ENCODE measurements at regions not wholly inside any gene's neighbourhood (a gene's known extent, or its start where the extent isn't known, plus 50 kb on each side); places are given as distances from the start of the nearest gene placed in this dataset.
"Not testable (repeated sequence)": the region's sequence is repeated elsewhere in the genome, so short reads cannot be mapped to it uniquely, and the experiment has no call there.

DNA sequence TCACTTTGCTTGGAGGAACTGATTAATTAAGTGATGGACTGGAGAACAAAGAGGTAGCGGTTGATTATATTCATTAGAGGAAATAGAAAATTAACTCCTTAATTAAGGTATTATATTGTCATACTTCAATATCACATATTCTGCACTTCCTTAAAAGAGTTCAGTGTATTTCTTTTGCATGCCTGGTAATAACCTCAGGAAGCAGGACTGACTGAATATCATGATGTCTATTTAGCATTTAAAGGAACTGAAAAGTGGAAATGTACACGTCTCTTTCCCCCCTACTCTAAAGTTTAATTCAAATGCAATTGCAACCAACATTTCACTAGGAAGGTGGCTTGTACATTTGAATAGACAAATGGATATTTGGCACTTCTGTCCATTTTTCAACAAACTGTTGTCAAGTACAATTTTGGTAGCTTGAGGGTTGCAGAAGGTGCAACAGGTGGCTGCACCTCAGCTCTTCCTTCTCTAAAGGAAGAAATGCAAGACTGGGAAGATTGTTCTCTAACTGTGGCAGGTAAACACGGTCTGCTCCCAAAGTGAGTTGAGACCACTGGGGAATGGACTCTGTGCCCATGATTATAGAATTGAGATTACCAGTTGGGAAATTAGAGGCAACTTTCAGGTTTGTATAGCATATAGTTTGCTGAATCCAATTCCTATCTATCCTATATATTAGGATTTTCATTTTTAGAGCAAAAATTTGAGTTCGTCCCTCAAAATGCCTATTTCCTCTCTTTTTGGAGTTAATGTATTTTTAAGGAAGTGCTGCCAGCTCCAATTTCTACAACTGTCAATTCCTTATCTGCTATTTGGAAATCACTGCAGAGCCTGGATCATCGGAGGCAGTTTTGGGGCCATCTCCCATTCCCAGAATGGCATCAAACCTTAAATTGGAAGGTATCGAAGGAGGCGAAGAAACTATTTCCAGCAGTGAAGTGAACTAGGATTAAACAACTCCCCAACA, 98.9 kb upstream of the TAF11L2 start:
- no peak for DNase-seq (ENCODE audit: low read depth)

DNA sequence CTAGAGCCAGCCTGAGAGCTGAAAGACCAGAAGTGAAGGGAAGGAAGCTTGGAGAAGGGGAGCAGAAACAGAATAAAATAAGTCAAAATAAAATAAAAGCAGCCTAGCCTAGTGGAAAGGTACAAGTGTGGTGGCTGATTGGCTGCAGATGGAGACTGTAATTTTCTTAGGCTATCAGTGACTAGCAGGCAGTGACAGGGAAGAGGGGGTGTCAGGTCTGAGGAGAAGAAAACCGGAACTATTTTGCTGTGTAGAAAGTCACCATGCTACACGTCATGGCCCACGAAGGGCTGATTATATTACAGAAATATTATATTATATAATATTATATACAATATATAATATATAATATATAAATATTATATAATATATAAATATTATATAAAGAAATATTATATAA, 98.1 kb upstream of the TAF11L2 start:
- DNase-seq (ENCODE audit: low read depth) = no peak

DNA sequence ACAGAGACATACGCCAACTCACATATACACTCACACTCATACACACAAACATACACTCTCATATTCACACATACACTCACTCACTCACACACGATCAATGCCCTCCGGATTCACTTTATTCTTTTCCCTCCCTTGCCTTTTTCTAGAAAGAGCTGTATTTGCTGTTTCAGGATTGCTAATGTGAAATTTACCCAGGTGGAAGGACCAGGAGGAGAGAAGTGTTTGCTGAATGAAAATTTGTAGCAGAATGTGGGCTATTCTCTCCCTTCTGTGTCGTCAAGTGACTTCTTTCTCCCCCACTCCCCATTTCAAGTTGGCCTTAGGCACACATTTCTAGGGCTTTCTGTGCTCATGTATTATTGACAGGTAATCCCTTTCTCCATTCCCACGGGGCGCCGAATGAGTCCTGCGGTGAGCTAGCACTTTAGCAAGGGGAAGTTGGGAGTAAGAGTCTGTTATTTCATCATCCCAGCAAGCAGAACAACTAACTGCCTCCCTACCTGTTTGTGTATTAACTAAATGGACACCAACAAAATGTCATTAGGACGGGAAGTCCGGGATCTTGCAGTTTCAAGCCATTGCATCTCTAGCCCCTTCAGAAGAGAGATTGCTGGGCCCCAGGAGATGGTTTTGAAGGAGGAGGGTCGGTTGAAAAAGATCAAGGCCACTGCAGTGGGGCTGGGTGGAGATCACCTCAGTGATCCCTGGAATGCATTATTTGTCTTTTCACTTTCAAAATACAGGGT, 97.1 kb upstream of the TAF11L2 start:
- no peak for DNase-seq (ENCODE audit: low read depth)

DNA sequence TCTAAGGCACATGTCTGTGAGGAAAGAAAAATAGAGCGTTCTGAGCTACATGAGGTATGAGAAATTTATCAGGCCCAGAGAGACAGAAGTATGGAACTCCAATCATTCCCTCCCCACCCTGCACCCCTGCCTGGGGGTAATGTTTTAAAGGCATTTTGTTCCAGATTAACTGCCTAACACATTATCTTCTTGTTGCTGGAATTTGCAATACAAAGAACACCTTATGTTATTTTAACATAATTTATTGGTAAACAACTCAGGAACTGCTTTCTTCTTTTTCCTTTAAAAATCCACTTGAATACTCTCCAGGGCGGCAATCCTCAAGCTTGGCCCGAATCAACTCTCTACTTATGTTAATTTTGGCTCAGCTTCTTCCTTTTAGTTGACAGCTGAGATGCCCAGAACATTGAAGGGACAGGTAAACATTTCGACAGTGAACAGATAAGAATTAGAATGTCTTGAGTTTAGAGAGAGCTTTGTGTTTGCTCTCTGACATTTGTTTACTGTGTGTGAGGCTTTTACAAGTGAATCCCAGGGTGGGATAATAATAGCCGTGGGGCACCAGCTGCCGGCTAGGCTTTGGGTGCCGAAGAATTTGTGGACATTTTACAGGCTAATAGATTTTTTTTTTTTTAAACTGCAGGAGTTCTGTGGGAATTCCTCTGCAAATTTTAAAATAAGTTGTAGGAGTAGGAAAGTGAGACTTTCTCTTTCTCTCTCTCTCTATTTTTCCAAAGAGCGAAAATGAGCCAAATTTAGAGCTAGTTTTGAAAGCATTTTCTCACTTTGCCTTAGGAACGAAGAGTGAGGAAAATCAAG, 96.4 kb upstream of the TAF11L2 start:
- DNase-seq (ENCODE audit: low read depth) = no peak

DNA sequence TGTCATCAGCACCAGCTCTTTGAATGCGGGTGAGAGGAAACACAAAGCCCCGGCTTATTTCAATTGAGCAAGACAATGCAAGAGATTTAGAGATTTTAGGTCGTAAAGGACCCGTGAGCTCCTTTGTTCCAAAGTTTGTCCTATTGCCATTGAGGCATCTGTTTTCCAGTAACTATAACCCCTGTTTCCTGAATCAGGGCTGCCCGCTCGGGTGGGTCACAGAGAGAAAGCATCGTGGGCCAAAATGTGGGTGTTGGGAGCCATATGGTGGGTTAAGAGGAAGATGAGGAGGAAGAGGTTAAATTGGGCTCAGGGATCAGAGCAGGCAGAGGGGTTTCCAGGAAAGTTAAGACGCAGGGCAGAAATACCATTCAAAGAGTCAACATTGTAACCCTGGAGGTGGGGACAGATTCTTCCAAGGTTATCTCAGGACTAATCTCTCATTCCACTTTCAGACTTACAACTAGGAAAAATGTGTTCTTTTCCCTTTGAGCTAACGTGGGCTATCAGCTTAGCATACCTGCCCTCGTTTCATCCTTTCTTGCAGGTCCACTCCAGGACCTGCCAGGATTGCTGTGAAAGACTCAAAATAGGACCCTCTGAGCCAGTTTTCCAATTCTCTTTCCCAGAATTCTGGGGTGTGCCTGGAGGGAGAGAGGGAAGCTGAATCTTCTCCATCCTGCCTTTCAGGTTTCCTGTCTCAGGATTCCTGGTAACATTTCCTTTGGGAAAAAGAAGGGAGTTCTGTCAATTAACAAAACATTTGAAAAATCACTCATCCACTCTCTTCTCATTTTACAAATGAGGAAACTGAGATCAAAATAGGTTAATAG, 95.5 kb upstream of the TAF11L2 start:
- no peak for DNase-seq (ENCODE audit: low read depth)

DNA sequence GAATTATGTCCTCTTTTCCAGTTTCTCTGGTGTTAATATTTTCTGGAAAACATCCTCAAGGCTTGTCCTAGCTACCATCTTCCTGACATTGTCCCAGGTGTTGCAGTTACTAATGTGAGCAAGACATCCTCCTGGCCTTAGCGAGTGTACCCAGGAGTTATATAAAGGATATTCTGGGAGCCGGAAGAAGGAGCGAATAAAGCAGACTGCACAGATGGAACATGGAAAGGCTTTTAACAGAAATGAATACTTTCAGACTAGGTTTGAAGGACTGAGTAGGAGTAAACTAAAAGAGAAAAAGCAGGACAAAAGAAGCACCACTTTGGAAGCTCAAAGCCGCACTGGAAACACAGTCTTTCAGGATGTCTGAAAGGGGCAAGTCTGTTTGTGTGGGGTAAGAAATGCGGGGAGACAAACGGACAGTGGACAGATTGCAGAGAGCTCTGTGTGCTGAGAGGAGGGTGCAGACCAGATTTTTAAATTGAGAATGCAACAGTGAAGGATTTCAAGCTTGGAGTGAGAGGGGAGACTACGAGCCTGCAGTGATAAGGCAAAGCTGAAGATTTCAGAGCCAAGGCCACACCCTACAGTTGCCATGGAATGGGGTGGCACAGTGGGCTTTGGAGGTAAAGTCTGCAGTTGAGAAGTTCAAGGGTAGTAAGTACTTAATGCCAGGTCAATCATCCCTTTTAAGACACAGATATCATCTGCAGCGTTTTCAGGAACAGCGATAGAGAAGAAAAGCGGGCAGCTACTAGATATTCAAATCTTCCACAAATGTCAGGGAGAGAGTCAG, 94.1 kb upstream of the TAF11L2 start:
- no peak for DNase-seq (ENCODE audit: low read depth)

DNA sequence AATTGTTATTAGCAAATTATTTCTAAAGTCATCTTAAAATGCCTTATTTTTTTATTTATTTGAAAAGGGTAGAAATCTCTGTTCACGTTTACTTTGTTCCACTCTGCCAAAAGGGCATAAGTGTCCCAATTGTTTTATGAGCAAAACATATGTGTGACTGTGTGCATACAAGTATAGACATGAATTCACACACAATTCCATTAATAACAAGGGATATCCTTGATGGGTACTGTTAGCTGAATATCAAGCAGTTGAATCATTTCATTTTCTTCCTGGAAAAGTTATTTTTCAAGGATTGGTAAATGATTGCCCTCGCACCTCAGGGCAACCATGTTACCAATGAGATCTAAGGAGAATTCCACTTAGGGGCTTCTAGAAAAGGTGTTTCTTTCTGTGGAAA, 92.1 kb upstream of the TAF11L2 start:
- DNase-seq (ENCODE audit: low read depth) = no peak

DNA sequence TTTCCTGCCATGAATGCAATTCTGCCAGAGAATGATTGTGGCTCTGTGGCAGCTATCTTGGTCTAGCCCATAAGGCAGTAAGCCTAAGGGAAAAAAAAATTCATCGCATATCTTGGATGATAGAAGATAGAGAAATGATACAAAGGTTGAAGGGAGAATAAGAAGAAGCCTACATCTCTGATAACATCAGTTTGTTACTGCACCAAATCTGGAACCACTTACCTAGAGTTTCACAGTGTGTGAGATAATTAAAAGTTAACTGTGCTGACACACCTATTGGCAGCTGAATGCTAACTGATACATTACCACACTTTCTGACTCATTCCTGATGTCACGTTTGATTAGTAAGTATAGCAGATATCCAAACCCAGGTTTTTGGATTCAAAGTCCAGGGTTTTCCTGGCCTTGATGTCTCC, 91.6 kb upstream of the TAF11L2 start:
- no peak for DNase-seq (ENCODE audit: low read depth)

DNA sequence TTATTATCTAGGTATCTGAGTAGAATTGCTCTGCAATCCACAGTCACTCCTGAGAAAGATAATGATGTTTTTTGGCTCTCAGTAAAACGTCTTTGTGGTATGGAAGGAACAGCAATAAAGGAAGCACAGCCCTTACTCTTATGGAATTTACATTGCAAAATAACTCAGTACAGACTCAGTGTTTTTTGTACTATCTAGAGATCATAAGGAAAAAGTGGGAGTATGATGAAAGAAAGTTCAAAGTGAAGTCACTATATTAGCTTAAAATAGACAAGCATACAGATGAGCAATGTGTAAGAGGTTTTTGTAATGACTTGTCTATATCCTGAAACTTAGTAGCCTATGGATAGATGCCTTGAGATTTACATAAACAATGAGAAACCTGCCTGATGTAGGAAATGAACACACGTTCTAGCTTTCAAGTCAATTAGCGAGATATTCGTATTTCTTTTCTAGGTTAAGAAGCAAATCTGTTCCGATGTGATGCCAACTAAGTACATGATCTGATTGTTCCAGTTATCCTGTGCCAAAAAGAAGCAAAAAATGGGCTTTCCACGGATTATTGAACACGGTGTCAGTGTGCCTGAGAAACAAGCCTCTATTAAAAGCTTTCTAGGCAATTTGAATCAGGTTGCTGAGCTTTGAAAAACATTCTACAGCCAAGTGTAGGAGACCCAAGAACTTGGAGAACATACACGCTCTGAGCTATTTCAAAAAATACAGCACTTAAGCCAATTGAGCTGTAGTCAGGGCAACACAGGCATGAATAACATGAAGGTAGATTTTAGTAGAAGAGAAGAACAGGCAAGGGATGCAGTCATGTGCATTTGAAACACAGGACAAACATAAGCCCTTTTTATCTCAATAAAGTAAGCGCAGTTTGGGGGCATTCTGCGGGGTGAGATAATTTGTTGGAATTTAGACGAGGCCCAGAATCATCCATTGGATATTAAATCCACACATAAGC, 86.3 kb upstream of the TAF11L2 start:
- DNase-seq (ENCODE audit: low read depth) = no peak

DNA sequence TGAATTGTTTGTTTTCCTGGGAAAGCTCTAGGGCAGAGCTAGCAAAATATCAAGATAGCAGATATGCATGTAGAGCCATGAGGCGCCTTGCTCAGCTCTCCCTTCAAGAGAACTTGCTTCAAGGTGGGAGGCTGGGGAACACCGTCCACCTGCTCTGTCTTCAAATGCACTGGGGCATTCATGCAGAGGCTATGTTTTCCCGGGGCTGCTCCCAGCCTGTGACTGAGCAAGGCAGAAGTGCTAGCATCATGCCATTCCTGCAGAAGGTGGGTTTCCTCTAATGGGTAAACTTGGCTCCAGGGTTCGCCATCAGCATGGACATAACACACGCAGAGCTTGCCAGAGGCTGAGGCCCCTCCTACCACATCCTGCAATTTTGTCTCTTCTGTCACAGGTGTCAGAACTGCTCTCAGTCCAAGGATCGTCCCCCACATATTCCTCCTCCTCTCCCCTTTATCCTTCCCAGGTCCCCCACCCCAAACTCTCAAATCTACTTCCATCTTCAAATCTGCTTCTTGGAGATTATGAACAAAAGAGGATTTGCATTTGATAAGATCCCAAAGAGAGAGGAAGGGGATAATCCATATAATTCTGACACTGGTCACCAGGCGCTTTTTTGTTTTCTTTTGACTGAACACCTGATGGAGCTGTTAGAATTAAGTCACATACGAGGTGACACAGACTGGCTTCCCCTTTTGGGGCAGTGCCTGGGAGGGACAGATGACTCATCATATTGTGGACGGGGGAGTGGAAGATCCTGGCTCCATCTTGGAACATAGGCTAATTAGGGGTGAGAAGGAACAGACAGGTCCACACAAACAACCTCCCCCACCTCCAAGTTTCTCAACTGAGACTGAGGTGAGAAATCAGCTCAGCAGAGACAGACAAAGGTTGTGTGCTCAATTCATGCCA, 85.0 kb upstream of the TAF11L2 start:
- DNase-seq (ENCODE audit: low read depth) = no peak

DNA sequence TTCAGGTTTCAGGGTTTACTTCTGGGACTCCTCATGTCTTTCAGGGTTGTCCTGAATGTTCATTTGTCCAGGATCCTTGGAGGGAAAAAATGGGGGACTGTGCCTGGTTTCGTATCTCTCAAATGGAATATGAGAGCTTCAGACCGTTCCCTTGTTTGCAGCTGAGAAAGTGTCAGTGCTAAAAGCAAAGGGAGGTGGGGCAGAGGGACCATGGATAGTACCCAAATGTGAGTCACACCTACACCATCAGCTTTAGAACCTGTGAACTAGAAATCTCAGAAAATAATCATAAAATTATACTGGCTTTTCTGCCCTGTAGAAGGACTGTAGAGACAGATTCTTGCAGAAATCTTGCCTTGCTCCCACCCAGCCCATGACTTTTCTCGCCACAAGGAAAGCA, 84.3 kb upstream of the TAF11L2 start:
- no peak for DNase-seq (ENCODE audit: low read depth)

DNA sequence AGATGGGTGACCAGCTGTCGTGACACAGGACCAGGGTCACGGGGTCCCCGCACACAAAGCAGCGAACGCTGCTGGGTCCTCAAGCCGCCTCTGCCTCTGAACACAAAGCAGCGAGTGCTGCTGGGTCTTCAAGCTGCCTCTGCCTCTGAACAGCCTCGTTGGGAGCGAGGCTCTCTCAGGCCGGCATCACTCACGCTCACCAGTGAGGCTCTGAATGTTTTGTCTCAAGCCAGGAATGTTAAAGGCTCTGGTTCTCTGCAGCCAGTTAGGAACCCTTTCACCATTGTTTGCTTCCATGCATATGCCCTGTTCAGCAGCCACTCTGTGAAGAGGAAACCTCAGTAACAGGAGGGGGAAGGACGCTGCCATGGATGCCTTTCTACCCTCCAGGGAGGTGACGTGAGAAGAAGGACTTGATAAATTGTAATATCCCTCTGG, 82.7 kb upstream of the TAF11L2 start:
- no peak for DNase-seq (ENCODE audit: low read depth)

DNA sequence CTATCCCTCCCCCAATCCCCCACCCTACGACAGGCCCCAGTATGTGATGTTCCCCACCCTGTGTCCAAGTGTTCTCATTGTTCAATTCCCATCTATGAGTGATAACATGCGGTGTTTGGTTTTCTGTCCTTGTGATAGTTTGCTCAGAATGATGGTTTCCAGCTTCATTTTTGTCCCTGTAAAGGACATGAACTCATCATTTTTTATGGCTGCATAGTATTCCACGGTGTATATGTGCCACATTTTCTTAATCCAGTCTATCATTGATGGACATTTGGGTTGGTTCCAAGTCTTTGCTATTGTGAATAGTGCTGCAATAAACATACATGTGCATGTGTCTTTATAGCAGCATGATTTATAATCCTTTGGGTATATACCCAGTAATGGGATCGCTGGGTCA, 81.7 kb upstream of the TAF11L2 start:
- not testable (repeated sequence) for DNase-seq (ENCODE audit: low read depth)

DNA sequence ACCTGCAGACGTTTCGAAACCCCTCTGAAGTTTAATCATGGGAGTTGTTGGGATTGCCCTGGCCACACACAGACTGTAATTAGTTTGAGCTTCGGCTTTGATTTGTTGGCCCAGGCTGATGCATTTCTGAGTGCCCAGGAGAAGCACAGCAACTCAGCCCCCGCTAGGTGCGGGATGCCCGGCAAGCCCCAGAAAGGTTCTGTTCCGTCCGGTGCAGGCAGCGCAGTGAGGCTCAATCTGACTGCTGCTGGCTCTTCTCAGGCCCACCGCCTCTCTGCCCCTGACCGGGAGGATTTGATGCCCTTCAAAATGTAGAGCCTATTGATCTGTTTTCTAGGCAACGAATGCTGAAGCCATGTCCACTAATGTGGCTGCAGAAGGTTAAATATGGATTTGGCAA, 73.4 kb upstream of the TAF11L2 start:
- DNase-seq (ENCODE audit: low read depth) = no peak

DNA sequence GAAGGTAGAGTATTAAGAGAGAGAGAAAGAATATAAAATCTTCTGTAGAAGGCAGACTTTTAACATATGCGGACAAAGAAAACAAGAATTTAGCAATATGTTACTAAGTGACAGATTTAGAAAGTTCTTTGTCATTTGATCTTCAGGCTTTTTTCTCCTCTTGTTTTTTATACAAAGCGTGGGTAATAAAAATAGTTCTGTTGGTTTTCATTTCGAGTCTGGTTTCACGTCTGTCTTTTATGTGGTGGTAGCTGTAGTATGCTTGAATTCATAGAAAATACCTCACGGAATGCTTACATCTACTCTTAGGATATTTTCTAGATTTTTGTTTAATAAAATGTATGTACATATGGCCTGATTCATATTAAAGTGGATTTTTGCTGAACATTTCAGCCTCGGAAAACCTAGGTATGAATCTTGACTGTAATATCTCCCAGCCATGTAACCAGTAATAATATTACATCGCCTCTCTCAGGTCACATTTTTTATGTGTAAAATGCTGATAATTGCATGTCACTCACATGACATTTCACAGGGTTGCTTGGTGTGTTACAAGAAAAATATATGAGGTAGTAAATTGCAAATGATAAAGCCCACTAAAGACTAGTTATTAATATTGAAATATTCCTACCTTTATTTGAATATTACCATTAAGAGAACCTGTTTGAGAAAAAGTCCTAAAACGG, 72.5 kb upstream of the TAF11L2 start:
- DNase-seq (ENCODE audit: low read depth) = no peak

DNA sequence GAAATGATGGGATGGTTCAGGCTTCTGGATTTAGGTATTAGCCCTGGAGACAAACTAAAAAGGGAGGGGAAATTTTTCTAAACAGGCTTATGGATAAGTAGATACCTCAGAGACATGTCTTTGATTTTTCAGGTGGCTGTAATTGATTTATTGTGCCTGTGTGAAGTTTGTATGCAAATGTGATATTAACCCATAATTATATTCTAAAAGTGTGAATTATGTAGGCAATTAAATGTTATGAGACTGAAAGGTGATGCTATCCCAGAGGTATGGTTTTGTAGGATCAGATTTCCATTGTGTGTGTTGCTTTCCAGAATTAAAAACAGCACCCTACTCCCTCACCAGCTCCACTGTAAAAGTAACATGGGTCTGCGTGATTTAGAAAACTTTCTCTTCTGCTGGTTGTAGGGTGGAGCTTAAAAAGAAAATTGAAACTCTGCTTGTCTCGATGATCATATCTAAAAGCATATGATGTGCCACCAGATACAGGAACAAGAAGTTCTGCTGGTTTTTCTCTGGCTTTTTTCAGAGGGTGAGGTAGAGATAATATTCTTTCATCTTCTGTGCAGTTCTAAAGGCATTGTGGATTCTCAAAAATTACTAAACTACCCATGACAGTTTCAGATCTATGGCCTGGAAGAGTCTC, 71.8 kb upstream of the TAF11L2 start:
- no peak for DNase-seq (ENCODE audit: low read depth)
